Caco-2 (cell line): ENCODE measurements at regions not wholly inside any gene's neighbourhood (a gene's known extent, or its start where the extent isn't known, plus 50 kb on each side); places are given as distances from the start of the nearest gene placed in this dataset.

Experiments
- BruUV-seq: library from RNA; stranded (reverse); fragments of 400-500 nt; replicated peaks from 2 replicates; lab custom pipeline; 2021; lab: Mats Ljungman, UMichigan
- CTCF ChIA-PET: fragments of 300-600 bp; sonication (Branson Sonifier 250); formaldehyde crosslinking; loops from one replicate; lab custom pipeline; 2022; ENCODE audit warnings: antibody characterized with exemption; lab: Charles Lee
- POLR2A ChIA-PET: fragments of 300-600 bp; sonication (Branson Sonifier 250); formaldehyde crosslinking; loops from one replicate; lab custom pipeline; 2022; ENCODE audit warnings: antibody characterized with exemption; lab: Charles Lee
- DNase-seq, 2 experiments: peaks; one replicate each; pipeline versions ENCODE4 v3.0.0 to v3.0.0-alpha.2; 2020 to 2022
- H3K27me3 ChIP-seq: replicated peaks from 2 replicates; pipeline ENCODE4 v1.6.0; 2011; ENCODE audit warnings: low read length; ENCODE audit not compliant: control insufficient read depth, insufficient read depth
- H3K36me3 ChIP-seq: 2 replicates; pipeline ENCODE4 v1.5.1; 2011; ENCODE audit warnings: low read length; ENCODE audit not compliant: control insufficient read depth, insufficient read depth
- H3K4me1 ChIP-seq: fragments of 250-450 bp; sonication (Bioruptor Pico); 2 replicates; pipeline ENCODE4 v1.5.1; 2020; ENCODE audit warnings: mild to moderate bottlenecking
- H3K4me3 ChIP-seq: 2 replicates; pipeline ENCODE4 v1.5.1; 2011; ENCODE audit warnings: low read depth, mild to moderate bottlenecking, control low read depth, low read length
- H3K9me3 ChIP-seq: fragments of 250-450 bp; sonication (Bioruptor Pico); 2 replicates; pipeline ENCODE4 v1.5.1; 2020; ENCODE audit warnings: mild to moderate bottlenecking, moderate library complexity
- H3K27ac Mint-ChIP-seq: one replicate; pipeline ENCODE4 v1.8.0; 2022; ENCODE audit warnings: mixed read lengths; ENCODE audit not compliant: unreplicated experiment
- H3K27me3 Mint-ChIP-seq: one replicate; pipeline ENCODE4 v1.8.0; 2022; ENCODE audit warnings: mixed read lengths; ENCODE audit not compliant: insufficient read depth, unreplicated experiment
- H3K36me3 Mint-ChIP-seq: one replicate; pipeline ENCODE4 v1.8.0; 2022; ENCODE audit warnings: mild to moderate bottlenecking, mixed read lengths; ENCODE audit not compliant: insufficient read depth, unreplicated experiment
- H3K4me1 Mint-ChIP-seq: one replicate; pipeline ENCODE4 v1.8.0; 2022; ENCODE audit warnings: low read depth, mixed read lengths; ENCODE audit not compliant: unreplicated experiment
- H3K4me3 Mint-ChIP-seq: one replicate; pipeline ENCODE4 v1.8.0; 2022; ENCODE audit warnings: mild to moderate bottlenecking, moderate library complexity, mixed read lengths; ENCODE audit not compliant: unreplicated experiment
- H3K9me3 Mint-ChIP-seq: one replicate; pipeline ENCODE4 v1.8.0; 2022; ENCODE audit warnings: mixed read lengths; ENCODE audit not compliant: unreplicated experiment
- CTCF ChIP-seq, 2 experiments: fragments of 200-600 bp in 1 of 2; IDR thresholded peaks; 1 replicate in 1 of 2; 2 replicates in 1 of 2; pipeline versions ENCODE4 v1.5.1 to v1.8.0; 2011 to 2022; ENCODE audit warnings: antibody characterized with exemption in 1 of 2, control low read depth in 1 of 2, inconsistent platforms in 1 of 2, low read depth in 1 of 2, low read length in 1 of 2, mild to moderate bottlenecking in 1 of 2, moderate library complexity in 1 of 2; ENCODE audit not compliant: insufficient read depth in 1 of 2, severe bottlenecking in 1 of 2, unreplicated experiment in 1 of 2
- intact Hi-C: fragments of 100-400 bp; cut with micrococcal nuclease; formaldehyde crosslinking; loops from one replicate; pipeline ENCODE4 v1.10.0; 2022; ENCODE audit not compliant: unreplicated experiment

GRCh38 chr18:59758106-59758505 lies 60.9 kb upstream of the CCBE1 start:
- Mint-ChIP-seq H3K27ac (no peak overlapping the region), H3K36me3 (no peaks in the 10 kb centered on the region), H3K4me1 (no peaks in the 10 kb centered on the region), H3K27me3 (peaks cover 7% of the 10 kb centered on the region), H3K9me3 (no peaks in the 10 kb centered on the region), H3K4me3 (no peak overlapping the region)
- Histone ChIP-seq H3K36me3 (no peaks in the 10 kb centered on the region), H3K27me3 (no peaks in the 10 kb centered on the region), H3K9me3 (no peaks in the 10 kb centered on the region), H3K4me3 (no peak overlapping the region), H3K4me1 (no peaks in the 10 kb centered on the region)
- no TSS peak for BruUV-seq
- intact Hi-C loops, result no loop called here
- ChIA-PET POLR2A (no interaction called here), CTCF (no interaction called here)
- TF ChIP-seq CTCF (IDR thresholded peaks at IDR 0.05; ENCODE audit: insufficient read depth in 1 of 2, low read depth in 1 of 2, low read length in 1 of 2, severe bottlenecking in 1 of 2, unreplicated experiment in 1 of 2), result no peak
- no peak for DNase-seq

- Histone ChIP-seq H3K4me1 (no peaks in the 10 kb centered on the region), H3K27me3 (no peaks in the 10 kb centered on the region), H3K9me3 (no peaks in the 10 kb centered on the region), H3K36me3 (no peaks in the 10 kb centered on the region), H3K4me3 (no peak overlapping the region)
- intact Hi-C loops, result no loop called here
- POLR2A ChIA-PET, result no interaction called here
- CTCF ChIA-PET, result no interaction called here
- no peak for DNase-seq
- no peak overlapping the region for H3K27ac Mint-ChIP-seq
- no peaks in the 10 kb centered on the region for H3K36me3 Mint-ChIP-seq
- no peak for TF ChIP-seq CTCF (IDR thresholded peaks at IDR 0.05; ENCODE audit: insufficient read depth in 1 of 2, low read depth in 1 of 2, low read length in 1 of 2, severe bottlenecking in 1 of 2, unreplicated experiment in 1 of 2)
- H3K27me3 Mint-ChIP-seq, result no peaks in the 10 kb centered on the region
- no peaks in the 10 kb centered on the region for H3K4me1 Mint-ChIP-seq
- no peak overlapping the region for H3K4me3 Mint-ChIP-seq
- no peaks in the 10 kb centered on the region for H3K9me3 Mint-ChIP-seq
- no TSS peak for BruUV-seq
Observed at GRCh38 chr18:59752666-59753065, 55.4 kb upstream of the CCBE1 start.

GRCh38 chr18:59751186-59751585 lies 54.0 kb upstream of the CCBE1 start:
- no TSS peak for BruUV-seq
- Mint-ChIP-seq H3K4me1 (no peaks in the 10 kb centered on the region), H3K27me3 (no peaks in the 10 kb centered on the region), H3K4me3 (no peak overlapping the region), H3K9me3 (no peaks in the 10 kb centered on the region), H3K36me3 (no peaks in the 10 kb centered on the region), H3K27ac (no peak overlapping the region)
- H3K9me3 ChIP-seq, result no peaks in the 10 kb centered on the region
- no peak for DNase-seq
- POLR2A ChIA-PET, result no interaction called here
- no peak for TF ChIP-seq CTCF (IDR thresholded peaks at IDR 0.05; ENCODE audit: insufficient read depth in 1 of 2, low read depth in 1 of 2, low read length in 1 of 2, severe bottlenecking in 1 of 2, unreplicated experiment in 1 of 2)
- intact Hi-C loops, result no loop called here
- H3K27me3 ChIP-seq, result no peaks in the 10 kb centered on the region
- no peak overlapping the region for H3K4me3 ChIP-seq
- no peaks in the 10 kb centered on the region for H3K36me3 ChIP-seq
- CTCF ChIA-PET, result no interaction called here
- H3K4me1 ChIP-seq, result no peaks in the 10 kb centered on the region
